ENCODE measurements at regions not wholly inside any gene's neighbourhood (a gene's known extent, or its start where the extent isn't known, plus 50 kb on each side); places are given as distances from the start of the nearest gene placed in this dataset.

DNA sequence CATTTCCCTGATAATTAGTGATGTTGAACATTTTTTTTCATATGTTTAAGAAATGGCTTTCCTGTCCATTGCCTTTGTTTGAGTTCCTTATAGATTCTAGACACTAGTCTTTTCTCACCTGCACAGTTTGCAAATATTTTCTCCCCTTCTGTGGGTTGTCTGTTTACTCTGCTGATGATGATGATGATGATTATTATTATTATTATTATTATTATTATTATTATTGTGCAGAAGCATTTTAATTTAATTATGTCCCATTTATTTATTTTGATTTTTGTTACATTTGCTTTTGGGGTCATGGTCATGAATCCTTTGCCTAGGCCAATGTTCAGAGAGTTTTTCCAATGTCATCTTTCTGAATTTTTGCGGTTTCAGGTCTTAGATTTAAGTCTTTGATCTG is 492.5 kb upstream of the TSHZ3 start:
- H3K4me3 ChIP-seq (ENCODE audit: control insufficient read depth, low read depth, low read length) = no peak overlapping the region
- no peak for DNase-seq (ENCODE audit: low read depth)
- TF ChIP-seq, protein P1, sequence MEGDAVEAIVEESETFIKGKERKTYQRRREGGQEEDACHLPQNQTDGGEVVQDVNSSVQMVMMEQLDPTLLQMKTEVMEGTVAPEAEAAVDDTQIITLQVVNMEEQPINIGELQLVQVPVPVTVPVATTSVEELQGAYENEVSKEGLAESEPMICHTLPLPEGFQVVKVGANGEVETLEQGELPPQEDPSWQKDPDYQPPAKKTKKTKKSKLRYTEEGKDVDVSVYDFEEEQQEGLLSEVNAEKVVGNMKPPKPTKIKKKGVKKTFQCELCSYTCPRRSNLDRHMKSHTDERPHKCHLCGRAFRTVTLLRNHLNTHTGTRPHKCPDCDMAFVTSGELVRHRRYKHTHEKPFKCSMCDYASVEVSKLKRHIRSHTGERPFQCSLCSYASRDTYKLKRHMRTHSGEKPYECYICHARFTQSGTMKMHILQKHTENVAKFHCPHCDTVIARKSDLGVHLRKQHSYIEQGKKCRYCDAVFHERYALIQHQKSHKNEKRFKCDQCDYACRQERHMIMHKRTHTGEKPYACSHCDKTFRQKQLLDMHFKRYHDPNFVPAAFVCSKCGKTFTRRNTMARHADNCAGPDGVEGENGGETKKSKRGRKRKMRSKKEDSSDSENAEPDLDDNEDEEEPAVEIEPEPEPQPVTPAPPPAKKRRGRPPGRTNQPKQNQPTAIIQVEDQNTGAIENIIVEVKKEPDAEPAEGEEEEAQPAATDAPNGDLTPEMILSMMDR (IDR thresholded peaks at IDR 0.05; ENCODE audit: control insufficient read depth, insufficient read depth, low read depth, low read length, missing control alignments) = no peak

DNA sequence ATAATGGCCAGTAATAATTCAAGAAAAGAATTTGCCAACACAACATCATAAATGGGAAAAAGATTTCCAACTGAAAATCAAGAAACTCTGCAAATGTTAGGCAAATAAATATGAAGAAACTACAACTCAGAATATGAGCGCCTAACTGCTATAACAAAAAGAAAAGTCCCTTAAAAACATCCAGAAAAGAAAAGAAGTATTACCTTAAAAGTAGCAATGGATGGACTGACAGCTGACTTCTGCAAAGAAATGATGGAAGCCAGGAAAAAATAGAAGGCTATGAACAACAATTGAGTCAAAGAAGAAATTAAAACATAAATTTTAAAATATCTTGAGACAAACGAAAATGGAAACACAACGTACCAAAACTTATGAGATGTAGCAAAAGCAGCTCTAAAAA is 482.3 kb upstream of the ZNF507 start:
- TF ChIP-seq, protein P1 (IDR thresholded peaks at IDR 0.05; ENCODE audit: control insufficient read depth, insufficient read depth, low read depth, low read length, missing control alignments) = no peak
- H3K4me3 ChIP-seq (ENCODE audit: control insufficient read depth, low read depth, low read length) = no peak overlapping the region
- DNase-seq (ENCODE audit: low read depth) = no peak

GRCh38 chr19:31874313-31874712 is 471.1 kb upstream of the ZNF507 start:
- no peak overlapping the region for H3K4me3 ChIP-seq (ENCODE audit: control insufficient read depth, low read depth, low read length)
- TF ChIP-seq, protein P1 (IDR thresholded peaks at IDR 0.05; ENCODE audit: control insufficient read depth, insufficient read depth, low read depth, low read length, missing control alignments) = no peak
- DNase-seq (ENCODE audit: low read depth) = no peak

- no peak overlapping the region for H3K4me3 ChIP-seq (ENCODE audit: control insufficient read depth, low read depth, low read length)
- TF ChIP-seq, protein P1 (IDR thresholded peaks at IDR 0.05; ENCODE audit: control insufficient read depth, insufficient read depth, low read depth, low read length, missing control alignments) = no peak
- DNase-seq (ENCODE audit: low read depth) = no peak
Measured at GRCh38 chr19:31875591-31875990, 469.8 kb upstream of the ZNF507 start.

- TF ChIP-seq, protein P1 (IDR thresholded peaks at IDR 0.05; ENCODE audit: control insufficient read depth, insufficient read depth, low read depth, low read length, missing control alignments) = no peak
- no peak for DNase-seq (ENCODE audit: low read depth)
Measured at GRCh38 chr19:31880283-31880682, 465.1 kb upstream of the ZNF507 start.

GRCh38 chr19:31881988-31882387 is 463.4 kb upstream of the ZNF507 start:
- no peak for DNase-seq (ENCODE audit: low read depth)
- TF ChIP-seq, protein P1 (IDR thresholded peaks at IDR 0.05; ENCODE audit: control insufficient read depth, insufficient read depth, low read depth, low read length, missing control alignments) = no peak
- no peak overlapping the region for H3K4me3 ChIP-seq (ENCODE audit: control insufficient read depth, low read depth, low read length)

More at GRCh38 chr19:31880283-31880682, 465.1 kb upstream of the ZNF507 start:
- no peak overlapping the region for H3K4me3 ChIP-seq (ENCODE audit: control insufficient read depth, low read depth, low read length)

DNA sequence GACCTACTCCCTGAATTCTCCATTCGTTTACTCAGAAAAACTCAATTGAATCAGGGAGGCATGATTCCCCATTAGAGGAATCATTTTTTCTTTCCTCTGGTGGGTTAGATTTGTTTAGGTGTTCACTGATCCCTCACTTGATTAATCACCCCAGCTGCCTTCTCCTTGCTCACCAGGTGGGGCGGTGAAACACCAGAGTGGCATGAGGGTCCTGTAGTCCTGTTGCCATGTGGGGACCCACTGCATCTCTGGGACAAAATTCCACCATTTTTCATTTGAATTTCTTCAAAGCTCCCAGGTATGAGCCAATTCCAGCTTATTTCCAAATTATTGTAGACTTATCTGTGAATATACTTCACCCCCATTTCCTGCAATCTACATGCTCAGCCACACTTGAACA is 462.7 kb upstream of the ZNF507 start:
- no peak for DNase-seq (ENCODE audit: low read depth)
- TF ChIP-seq, protein P1 (IDR thresholded peaks at IDR 0.05; ENCODE audit: control insufficient read depth, insufficient read depth, low read depth, low read length, missing control alignments) = no peak
- H3K4me3 ChIP-seq (ENCODE audit: control insufficient read depth, low read depth, low read length) = no peak overlapping the region

Measured in AG09309 (cell line).